Adipose tissue (tissue), 3 donors: ENCODE measurements at regions not wholly inside any gene's neighbourhood (a gene's known extent, or its start where the extent isn't known, plus 50 kb on each side); places are given as distances from the start of the nearest gene placed in this dataset.

Experiments used
- H3K27ac ChIP-seq: one replicate; pipeline ENCODE4 v1.5.1; 2013; ENCODE audit warnings: low read depth, low read length
- WGBS, 3 donors: extraction: QIAGEN DNeasy Blood & Tissue Kit; methylation state at CpG; one replicate each; pipeline ENCODE4 v1.1.7; 2013; 5-methylcytosine and 5-hydroxymethylcytosine counted together
- donor health status: healthy with polysubstance abuse.
- donor health status: Bipolar disorder and iron deficiency.
- donor health status: healthy.

DNA sequence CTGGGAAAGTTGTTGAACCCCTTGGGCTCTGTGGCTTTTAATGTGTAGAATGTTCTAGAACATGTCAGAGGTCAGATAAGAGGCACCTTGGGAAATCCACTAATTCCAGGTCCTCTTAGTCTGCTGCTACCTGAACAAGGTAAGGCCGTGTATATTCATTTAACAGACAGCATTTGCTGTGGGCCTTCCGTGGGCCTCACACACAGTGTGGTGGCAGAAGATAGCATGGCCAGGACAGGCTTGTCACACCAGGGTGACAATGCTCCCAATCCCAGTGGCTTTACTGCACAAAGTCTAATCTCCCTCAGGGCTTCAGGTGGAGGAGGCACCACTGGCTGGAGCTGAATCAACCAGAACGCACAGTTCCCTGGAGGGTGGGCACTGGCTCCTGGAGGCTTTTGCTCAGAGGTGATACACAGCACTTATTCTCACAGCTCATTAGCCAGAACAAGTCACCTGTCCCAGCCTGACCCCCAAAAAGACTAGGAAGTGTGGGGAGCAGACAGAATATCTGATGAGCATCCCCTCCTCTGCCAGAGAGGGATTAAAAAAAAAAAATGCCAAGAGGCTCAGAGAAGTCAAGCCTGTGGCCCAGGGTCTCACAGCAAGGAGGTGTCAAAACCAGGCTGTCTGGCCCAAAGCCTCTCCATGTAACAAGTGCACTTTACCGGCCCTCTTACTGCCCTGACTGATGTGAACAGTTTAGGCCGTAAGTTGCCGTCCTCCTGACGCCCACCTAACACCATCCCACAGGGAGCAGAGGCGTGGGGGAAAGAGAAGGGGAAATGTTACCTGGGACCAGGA, 216.9 kb upstream of the RAB6C start:
- WGBS, 3 donors, result 82 to 90% (median 89%) methylated on average over 8 of the region's 8 CpGs

DNA sequence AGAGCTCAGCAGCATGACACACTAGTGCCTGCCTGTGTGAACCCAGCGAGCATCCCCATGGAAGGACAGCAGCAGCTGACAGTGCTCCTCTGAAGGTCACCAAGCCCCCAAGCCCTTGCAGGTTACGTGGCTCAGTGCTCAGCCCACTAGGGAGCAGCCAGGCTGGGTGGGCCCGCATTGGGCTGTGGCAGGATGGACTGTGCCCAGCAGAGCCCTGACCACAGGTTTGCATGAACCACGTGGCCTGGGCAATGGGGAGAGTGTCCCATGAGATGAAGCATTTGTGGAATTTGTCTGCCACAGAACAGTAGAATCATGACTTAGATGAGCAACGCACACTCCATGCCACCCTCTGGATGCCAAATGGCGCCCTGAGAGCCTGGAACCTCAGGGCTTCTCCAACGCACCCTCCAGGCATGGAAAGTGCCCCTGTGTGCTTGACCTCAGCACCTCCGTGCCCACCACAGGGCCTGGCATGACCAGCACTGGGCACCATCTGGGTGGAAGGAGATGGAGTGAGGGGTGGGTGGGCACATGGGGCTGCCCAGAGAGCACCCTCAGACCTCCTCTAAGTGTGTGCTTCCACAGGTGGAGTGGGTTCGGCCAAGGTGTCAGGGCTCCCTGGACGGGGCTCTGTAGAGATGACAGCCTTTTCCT, 216.1 kb upstream of the RAB6C start:
- 79 to 87% (median 83%) methylated on average over 10 of the region's 10 CpGs for WGBS, 3 donors
- no peak overlapping the region for H3K27ac ChIP-seq

More for the DNA sequence above, 216.9 kb upstream of the RAB6C start:
- H3K27ac ChIP-seq, result no peak overlapping the region

DNA sequence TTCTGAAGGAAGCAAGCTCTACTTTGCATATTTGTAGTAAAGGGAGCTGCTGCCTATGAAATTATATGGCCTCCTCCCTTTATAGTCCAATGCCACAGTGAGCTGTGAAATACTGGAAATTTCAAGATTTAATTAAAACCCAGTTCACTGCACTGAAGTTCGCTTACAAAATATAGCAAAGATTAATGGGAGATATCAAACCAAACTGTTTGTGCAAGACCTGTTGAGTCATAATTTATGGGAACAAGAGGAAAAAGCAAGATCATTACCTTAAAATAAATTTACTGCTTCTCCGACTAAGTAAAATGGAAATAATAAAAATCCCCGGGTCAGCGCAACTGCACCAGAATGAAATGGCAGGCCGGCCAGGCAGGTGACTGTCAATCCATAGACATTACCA, 215.5 kb upstream of the RAB6C start:
- 54 to 83% (median 61%) methylated on average over 5 of the region's 5 CpGs for WGBS, 3 donors

GRCh38 chr2:129764376-129765325, 214.8 kb upstream of the RAB6C start:
- H3K27ac ChIP-seq, result no peak overlapping the region
- 80 to 89% (median 88%) methylated on average over 16 of the region's 16 CpGs for WGBS, 3 donors

More for the DNA sequence above, 215.5 kb upstream of the RAB6C start:
- no peak overlapping the region for H3K27ac ChIP-seq

DNA sequence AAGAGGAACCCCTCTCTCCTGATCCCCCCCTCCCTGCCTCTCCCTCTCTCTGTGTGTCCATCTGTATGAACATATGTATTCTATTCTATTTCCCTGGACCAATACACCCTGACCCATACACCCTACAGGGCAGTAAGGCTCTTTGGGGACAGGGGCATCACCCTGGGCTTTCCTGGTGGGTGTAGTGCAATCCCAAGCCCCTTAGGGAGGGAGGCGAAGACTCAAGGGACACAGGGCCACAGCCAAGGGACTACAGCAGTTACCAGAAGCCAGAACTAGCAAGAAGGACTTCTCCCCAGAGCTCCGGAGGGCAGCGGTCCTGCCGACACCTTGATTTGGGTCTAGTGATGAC, 214.2 kb upstream of the RAB6C start:
- 62 to 83% (median 83%) methylated on average over 4 of the region's 4 CpGs for WGBS, 3 donors
- no peak overlapping the region for H3K27ac ChIP-seq

GRCh38 chr2:129765678-129766351, 213.7 kb upstream of the RAB6C start:
- H3K27ac ChIP-seq, result no peak overlapping the region
- 43 to 54% (median 47%) methylated on average over 16 of the region's 16 CpGs for WGBS, 3 donors

DNA sequence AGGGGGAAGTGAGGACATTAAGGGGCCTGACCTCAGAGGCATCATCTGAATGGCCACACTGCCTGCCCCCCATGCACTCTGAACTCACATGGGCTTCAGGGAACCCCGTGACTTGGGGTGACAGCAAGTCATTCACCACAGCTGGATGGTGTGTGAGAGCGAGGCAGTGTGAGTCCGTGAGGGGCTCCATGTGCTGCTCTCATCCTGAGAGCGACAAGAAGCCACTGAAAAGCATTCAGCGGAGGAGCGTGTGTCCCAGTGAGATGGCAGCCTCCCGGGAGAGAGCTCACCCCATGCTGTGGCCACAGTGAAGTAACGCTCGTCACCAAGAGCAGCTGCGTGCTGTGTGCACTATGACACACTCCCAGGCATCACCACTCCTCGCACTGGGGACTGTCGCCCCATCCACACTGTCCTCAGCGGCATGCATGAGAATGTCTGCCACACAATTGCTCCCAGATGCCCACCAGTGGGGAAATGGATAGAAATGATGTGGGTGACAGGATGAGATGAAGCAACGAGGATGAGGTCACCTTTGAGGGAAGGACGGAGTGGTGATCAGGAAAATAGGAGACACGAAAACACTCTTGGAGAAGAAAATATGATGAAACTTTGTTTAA, 213.0 kb upstream of the RAB6C start:
- 81 to 84% (median 81%) methylated on average over 16 of the region's 16 CpGs for WGBS, 3 donors

DNA sequence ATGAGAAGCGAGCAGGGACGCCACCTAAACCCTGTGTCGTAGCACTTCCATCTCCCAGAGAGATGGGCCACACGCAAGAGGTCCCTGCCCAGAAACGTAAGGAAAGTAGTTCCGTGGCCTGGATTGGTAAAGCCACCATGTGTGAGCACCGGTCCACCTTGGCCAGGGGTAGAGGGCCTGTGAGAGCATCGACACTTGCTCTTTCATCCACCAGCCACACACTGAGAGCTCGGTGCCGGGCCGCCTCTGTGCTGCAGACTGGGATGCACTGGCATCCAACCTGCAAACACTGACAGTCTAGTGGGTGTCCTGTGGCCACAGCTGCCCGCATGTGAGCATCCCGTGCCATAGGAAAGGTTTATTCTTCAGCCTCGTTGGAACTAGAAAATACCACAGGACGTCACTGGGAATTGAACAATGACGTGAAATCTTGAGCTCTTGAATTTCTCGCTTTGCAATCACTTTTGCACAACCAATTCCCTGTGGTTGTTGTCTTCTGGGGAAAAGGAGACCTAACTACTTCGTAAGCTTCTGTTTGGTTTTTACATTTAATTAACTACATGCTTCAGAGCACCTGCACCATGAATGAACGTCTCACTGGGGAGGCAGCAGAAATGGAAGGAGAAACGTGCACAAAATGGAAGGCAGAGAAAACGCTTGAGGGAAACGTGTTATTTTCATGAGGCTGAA, 212.0 kb upstream of the RAB6C start:
- H3K27ac ChIP-seq, result no peak overlapping the region
- WGBS, 3 donors, result 81 to 87% (median 86%) methylated on average over 22 of the region's 22 CpGs

More for the DNA sequence above, 213.0 kb upstream of the RAB6C start:
- no peak overlapping the region for H3K27ac ChIP-seq

- WGBS, 3 donors, result 54 to 63% (median 57%) methylated on average over 6 of the region's 6 CpGs
- no peak overlapping the region for H3K27ac ChIP-seq
These were observed 211.5 kb upstream of the RAB6C start for GRCh38 chr2:129768036-129768386.

- WGBS, 3 donors, result 79 to 87% (median 85%) methylated on average over 11 of the region's 11 CpGs
- no peak overlapping the region for H3K27ac ChIP-seq
These were observed 210.8 kb upstream of the RAB6C start for GRCh38 chr2:129768485-129769184.

GRCh38 chr2:129769185-129769991, 210.1 kb upstream of the RAB6C start:
- H3K27ac ChIP-seq, result no peak overlapping the region
- WGBS, 3 donors, result 72 to 81% (median 78%) methylated on average over 11 of the region's 11 CpGs

DNA sequence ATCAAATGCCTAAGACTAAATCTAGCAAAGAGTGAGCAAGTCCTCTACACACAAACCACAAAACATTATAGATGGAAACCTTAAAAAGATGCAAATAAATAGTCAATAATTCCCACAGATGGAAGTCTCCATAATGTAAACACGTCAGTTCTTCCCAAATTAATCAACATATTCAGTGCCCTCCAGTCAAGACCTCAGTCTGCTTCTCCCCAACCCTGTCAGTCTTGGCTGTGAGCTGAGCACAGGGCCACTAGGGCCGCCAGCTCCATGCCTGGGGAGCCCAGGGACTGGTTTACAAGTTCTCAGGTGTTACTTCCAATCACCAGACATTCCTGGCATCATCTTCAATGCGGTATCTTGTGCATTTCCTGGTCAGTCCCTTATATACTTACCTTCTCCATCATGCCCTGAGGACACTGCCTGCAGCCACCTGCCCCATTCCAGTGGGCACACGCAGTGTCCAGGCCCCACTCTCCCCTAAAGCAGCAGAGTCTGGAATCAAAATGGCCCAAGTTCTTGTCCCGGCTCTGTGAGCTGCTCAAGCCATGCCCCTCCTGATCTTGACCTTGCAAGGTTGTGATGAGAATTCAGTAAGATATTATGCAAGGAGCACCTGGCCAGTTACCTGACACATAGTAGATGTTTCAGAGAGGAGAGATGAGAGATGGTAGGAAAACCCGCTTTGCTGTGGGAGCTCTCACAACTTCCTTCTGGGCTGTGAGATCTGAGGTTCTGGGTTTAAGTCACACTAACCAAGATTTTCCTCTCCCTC, 207.9 kb upstream of the RAB6C start:
- H3K27ac ChIP-seq, result no peak overlapping the region
- 84 to 88% (median 86%) methylated on average over 6 of the region's 6 CpGs for WGBS, 3 donors

- H3K27ac ChIP-seq, result no peak overlapping the region
- WGBS, 3 donors, result 46 to 64% (median 51%) methylated on average over 2 of the region's 2 CpGs
These were observed 207.3 kb upstream of the RAB6C start for GRCh38 chr2:129772190-129772579.

DNA sequence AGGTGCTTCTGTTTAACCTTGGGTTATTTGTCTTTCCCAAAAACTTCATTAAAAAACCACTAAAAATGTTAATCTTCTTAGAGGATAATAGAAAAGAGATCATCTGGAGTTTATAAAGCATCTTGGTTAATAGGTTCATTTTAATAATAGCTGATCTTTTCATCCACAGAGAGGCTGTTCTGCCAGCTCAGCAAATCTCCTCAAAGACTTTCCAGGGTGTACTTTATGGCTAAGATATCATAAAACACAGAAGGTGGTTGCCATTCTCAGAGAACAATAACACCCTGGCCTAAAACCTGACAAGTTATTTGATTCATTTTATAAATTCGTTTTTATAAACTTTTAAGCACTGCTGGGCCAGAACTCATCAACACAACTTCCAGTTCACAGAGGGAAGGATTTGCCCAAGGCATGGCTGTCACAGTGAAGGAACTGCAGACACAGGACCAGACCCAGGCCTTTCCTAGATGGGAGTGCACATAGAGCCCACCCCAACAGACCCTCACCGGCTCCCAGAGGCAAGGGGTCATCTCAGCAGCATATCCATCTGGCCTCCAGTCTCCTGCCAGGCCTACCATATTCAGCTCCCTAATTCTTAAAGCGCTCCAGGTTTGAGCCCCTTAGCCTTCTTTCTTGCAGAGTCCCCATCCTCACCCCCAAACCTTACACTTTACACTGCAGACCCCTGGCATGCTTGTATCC, 203.4 kb upstream of the RAB6C start:
- WGBS, 3 donors, result 73 to 78% (median 74%) methylated on average over 3 of the region's 3 CpGs
- no peak overlapping the region for H3K27ac ChIP-seq

DNA sequence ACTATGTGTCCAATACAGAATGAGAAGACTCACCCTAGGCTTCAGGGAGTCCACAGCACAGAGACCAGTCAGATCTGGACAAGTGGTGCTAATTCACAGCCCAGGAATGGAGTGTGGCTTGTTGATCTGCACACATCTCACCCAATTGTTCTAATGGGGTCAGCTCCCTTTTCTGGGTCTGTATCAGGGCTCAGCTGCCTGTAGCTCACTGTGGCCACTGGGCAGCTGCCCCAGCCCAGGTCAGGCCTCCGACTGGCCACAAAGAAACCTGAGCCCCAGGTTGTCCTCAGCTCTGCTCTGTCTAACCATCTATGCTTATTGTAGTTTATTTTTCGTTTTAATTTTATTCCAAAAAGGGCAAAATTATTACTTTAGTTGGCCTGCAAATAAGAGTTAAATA, 202.3 kb upstream of the RAB6C start:
- WGBS, 3 donors, result 75 to 89% (median 75%) methylated on average over 2 of the region's 2 CpGs
- H3K27ac ChIP-seq, result no peak overlapping the region
